HG03108 (cell line): ENCODE measurements at regions not wholly inside any gene's neighbourhood (a gene's known extent, or its start where the extent isn't known, plus 50 kb on each side); places are given as distances from the start of the nearest gene placed in this dataset.

Source experiments
- ATAC-seq: cut with Tn5 transposase; IDR thresholded peaks from one replicate; pipeline ENCODE4 v1.9.1; 2021; ENCODE audit warnings: moderate library complexity; ENCODE audit not compliant: unreplicated experiment

DNA sequence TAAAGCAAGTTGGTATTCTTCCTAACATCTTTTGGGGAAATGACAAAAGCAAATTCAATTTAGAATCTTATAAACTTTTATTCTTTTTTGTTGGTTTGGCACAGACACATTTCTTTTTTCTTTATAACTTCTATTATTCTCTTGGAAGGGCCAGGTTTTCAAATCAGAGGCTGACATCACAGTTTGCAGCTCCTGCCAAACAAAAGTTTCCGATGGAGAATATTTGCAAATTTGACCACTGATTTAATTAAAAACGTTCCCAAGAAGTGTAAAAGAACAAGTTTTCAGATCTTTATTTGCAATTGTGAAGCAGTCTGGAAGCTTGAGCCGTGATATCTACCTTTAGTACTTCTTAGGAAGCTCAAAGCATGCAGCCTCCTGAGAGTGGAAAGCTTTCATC lies 53.8 kb upstream of the CD83 start:
- ATAC-seq, result no peak

DNA sequence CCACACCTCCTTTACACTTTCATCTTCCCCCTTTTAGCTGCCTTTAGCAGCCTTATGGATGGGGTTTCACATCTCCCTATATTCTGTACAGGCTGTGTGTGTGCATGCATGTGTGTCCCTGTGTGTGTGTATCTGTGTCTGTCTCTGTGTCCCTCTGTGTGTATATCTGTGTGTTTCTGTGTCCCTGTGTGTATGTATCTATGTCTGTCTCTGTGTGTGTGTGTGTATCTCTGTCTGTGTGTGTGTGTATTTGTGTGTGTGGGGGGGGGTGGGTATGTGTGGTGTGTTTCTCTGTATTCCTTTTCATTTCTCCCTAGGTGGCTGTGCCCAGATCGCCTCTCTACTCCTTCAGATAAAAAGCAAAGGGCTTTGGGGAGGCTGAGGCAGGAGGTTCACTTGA lies 52.2 kb upstream of the CD83 start:
- ATAC-seq, result no peak

DNA sequence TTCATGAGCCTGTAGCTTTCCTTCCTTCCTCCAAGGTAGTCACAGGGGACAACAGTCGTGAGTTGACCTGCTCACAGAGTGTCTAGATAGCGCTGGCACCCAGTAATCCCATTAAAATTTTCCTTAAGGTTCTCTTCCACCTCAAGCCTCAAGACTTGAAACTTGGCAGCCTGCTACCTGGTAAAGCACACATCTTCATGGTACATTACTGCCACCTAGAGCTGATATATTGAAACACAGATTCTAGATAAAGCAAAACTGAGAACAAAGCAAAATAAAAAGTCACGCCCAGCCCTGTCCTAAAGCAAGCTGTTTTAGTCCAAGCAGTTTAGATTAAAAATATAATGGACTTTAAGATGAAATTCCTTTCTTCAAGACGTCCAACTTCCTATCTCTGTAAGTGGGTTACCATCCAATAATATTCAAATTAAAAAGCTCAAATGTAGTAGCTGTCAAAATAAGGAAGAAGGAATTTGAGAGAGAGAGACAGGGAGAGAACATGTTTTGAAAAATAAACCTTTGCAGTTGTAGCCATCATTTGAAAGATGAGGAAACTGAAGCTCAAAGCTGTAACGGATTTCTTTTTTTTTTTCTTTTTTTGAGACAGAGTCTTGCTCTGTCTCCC lies 50.7 kb upstream of the CD83 start:
- ATAC-seq, result peak; percentile 52

DNA sequence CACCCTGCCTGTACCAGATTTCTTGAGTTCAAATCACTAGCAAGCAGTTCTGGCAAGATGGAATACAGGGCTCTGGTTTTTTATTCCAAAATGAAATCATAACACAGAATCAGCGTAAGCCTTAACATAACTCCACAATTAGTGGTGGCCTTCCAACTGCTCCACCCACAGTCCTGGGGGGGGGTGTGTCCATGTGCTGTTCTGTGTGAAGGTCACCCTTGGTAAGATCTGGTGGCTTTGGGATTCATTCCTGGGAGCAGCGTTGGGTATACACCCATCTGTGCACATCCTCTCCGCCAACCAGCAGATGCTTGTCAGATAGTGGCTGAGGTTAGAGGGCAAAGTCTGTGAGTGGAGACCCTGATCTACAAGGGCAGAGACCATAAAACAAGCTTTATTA lies 49.9 kb upstream of the CD83 start:
- ATAC-seq, result no peak
